Liver (tissue), 8 donors: ENCODE measurements at regions not wholly inside any gene's neighbourhood (a gene's known extent, or its start where the extent isn't known, plus 50 kb on each side); places are given as distances from the start of the nearest gene placed in this dataset.

Experiments
- DNase-seq: peaks from one replicate; pipeline ENCODE4 v3.0.0-alpha.2; 2017; ENCODE audit warnings: low spot score
- H3K27ac ChIP-seq, 2 donors: one replicate each; pipeline ENCODE4 v1.7.0; 2013; ENCODE audit warnings: inconsistent platforms in 2 of 2, low read length in 2 of 2, control low read depth in 1 of 2, low read depth in 1 of 2, mild to moderate bottlenecking in 1 of 2
- H3K27me3 ChIP-seq, 4 donors: one replicate each; pipeline versions ENCODE4 v1.6.1 to v1.7.0; 2013; ENCODE audit warnings: low read length in 3 of 4, inconsistent platforms in 1 of 4, mild to moderate bottlenecking in 1 of 4, moderate library complexity in 1 of 4; ENCODE audit not compliant: control insufficient read depth in 4 of 4, insufficient read depth in 4 of 4
- H3K36me3 ChIP-seq, 4 donors: one replicate each; pipeline versions ENCODE4 v1.6.1 to v1.7.0; 2013; ENCODE audit warnings: low read length in 3 of 4, mild to moderate bottlenecking in 3 of 4, low read depth in 1 of 4, moderate library complexity in 1 of 4; ENCODE audit not compliant: control insufficient read depth in 4 of 4, insufficient read depth in 3 of 4
- H3K4me1 ChIP-seq, 4 donors: one replicate each; pipeline versions ENCODE4 v1.6.1 to v1.7.0; 2013; ENCODE audit warnings: low read length in 3 of 4, mild to moderate bottlenecking in 3 of 4, moderate library complexity in 1 of 4; ENCODE audit not compliant: control insufficient read depth in 4 of 4, insufficient read depth in 4 of 4
- H3K4me3 ChIP-seq, 3 donors: one replicate each; pipeline versions ENCODE4 v1.6.1 to v1.7.0; 2013; ENCODE audit warnings: low read length in 3 of 3, control low read depth in 1 of 3, low read depth in 1 of 3, mild to moderate bottlenecking in 1 of 3
- H3K9ac ChIP-seq, 2 donors: one replicate each; pipeline ENCODE4 v1.7.0; 2013; ENCODE audit warnings: low read length in 2 of 2, mild to moderate bottlenecking in 2 of 2, moderate library complexity in 2 of 2, control low read depth in 1 of 2, low read depth in 1 of 2
- H3K9me3 ChIP-seq, 4 donors: one replicate each; pipeline versions ENCODE4 v1.6.1 to v1.7.0; 2013; ENCODE audit warnings: low read length in 3 of 4; ENCODE audit not compliant: control insufficient read depth in 4 of 4
- EGR1 ChIP-seq, 2 donors: IDR thresholded peaks; 2 replicates each; pipeline ENCODE4 v1.6.1; 2016 to 2018; ENCODE audit warnings: antibody characterized with exemption in 2 of 2, low read depth in 2 of 2
- FOXA1 ChIP-seq: IDR thresholded peaks from 2 replicates; pipeline ENCODE4 v1.6.1; 2016; ENCODE audit warnings: antibody characterized with exemption
- FOXA2 ChIP-seq: IDR thresholded peaks from 2 replicates; pipeline ENCODE4 v1.6.1; 2016; ENCODE audit warnings: antibody characterized with exemption
- GABPA ChIP-seq, 2 donors: IDR thresholded peaks in 1 of 2; conservative IDR thresholded peaks in 1 of 2; 2 replicates each; pipeline ENCODE4 v1.6.1; 2016; ENCODE audit warnings: antibody characterized with exemption in 2 of 2, mild to moderate bottlenecking in 1 of 2, moderate library complexity in 1 of 2
- HNF4A ChIP-seq, 2 donors: conservative IDR thresholded peaks; 2 replicates each; pipeline ENCODE4 v1.6.1; 2016; ENCODE audit warnings: antibody characterized with exemption in 2 of 2, mild to moderate bottlenecking in 2 of 2
- HNF4G ChIP-seq: IDR thresholded peaks from 2 replicates; pipeline ENCODE4 v1.6.1; 2016; ENCODE audit warnings: antibody characterized with exemption
- JUND ChIP-seq, 2 donors: IDR thresholded peaks; 2 replicates each; pipeline ENCODE4 v1.6.1; 2016; ENCODE audit warnings: antibody characterized with exemption in 2 of 2
- NR2F2 ChIP-seq: IDR thresholded peaks from 2 replicates; pipeline ENCODE4 v1.6.1; 2016; ENCODE audit warnings: antibody characterized with exemption
- RAD21 ChIP-seq, 2 donors: IDR thresholded peaks; 2 replicates each; pipeline ENCODE4 v1.6.1; 2016; ENCODE audit warnings: antibody characterized with exemption in 2 of 2, mild to moderate bottlenecking in 2 of 2
- RXRA ChIP-seq, 2 donors: IDR thresholded peaks; 2 replicates each; pipeline ENCODE4 v1.6.1; 2017 to 2018; ENCODE audit warnings: antibody characterized with exemption in 2 of 2, mild to moderate bottlenecking in 1 of 2
- SP1 ChIP-seq: IDR thresholded peaks from 2 replicates; pipeline ENCODE4 v1.6.1; 2018; ENCODE audit warnings: antibody characterized with exemption, mild to moderate bottlenecking
- TAF1 ChIP-seq: conservative IDR thresholded peaks from 2 replicates; pipeline ENCODE4 v1.6.1; 2016; ENCODE audit warnings: antibody characterized with exemption, mild to moderate bottlenecking
- YY1 ChIP-seq: IDR thresholded peaks from 2 replicates; pipeline ENCODE4 v1.6.1; 2016; ENCODE audit warnings: antibody characterized with exemption, mild to moderate bottlenecking
- WGBS: extraction: QIAGEN DNeasy Blood & Tissue Kit; methylation state at CpG from one replicate; pipeline ENCODE4 v1.1.7; 2013; 5-methylcytosine and 5-hydroxymethylcytosine counted together
- TF ChIP-seq, protein P1 (sequence below): IDR thresholded peaks from 2 replicates; pipeline ENCODE4 v1.6.1; 2016; ENCODE audit warnings: antibody characterized with exemption
- TF ChIP-seq, protein P2 (sequence below): IDR thresholded peaks from 2 replicates; pipeline ENCODE4 v1.6.1; 2016; ENCODE audit warnings: antibody characterized with exemption, mild to moderate bottlenecking
- TF ChIP-seq, protein P3 (sequence below): IDR thresholded peaks from 2 replicates; pipeline ENCODE4 v1.6.1; 2016; ENCODE audit warnings: antibody characterized with exemption
- TF ChIP-seq, protein P4 (sequence below): fragments of 150-350 bp; IDR thresholded peaks from 2 replicates; pipeline ENCODE4 v1.5.1; 2017; ENCODE audit warnings: improper control_type of control experiment, low read depth, low read length; ENCODE audit not compliant: missing input control
- TF ChIP-seq, protein P5 (sequence below): IDR thresholded peaks from 2 replicates; pipeline ENCODE4 v1.6.1; 2016; ENCODE audit warnings: antibody characterized with exemption
- donor health status: healthy.
- donor health status: healthy.
- donor health status: healthy.
- donor health status: healthy.
- donor health status: healthy.

DNA sequence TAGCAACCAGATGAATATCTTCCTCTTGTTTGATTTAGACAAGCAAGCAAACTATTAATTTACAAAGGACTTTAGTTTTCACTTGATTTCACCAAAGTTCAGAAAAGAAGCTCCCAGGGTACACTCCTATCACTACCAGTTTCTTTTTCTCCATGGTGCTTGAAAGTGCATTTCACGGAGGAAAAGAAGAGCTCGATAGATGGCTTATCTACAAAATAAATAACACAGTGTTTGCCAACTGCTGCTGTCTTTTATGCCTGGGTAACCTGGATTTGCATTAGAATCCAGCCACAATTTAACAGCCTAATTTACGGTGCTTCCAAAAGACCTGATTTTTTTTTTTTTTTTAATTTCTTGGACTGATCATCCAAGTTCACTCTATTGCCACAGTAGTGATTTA, 275.7 kb downstream of the GPR37 start:
- H3K36me3 ChIP-seq, result no peaks in the 10 kb centered on the region
- peaks cover 0 to 21% (median 15%) of the 10 kb centered on the region in 4 donors for H3K4me1 ChIP-seq
- WGBS, result 16% methylated on average over 3 of the region's 3 CpGs
- H3K27me3 ChIP-seq, result no peaks in the 10 kb centered on the region
- H3K27ac ChIP-seq, result peak overlapping the region; percentile 39 to 75
- TF ChIP-seq NR2F2 (no peak), GABPA (IDR thresholded peaks at IDR 0.05 in 1 of 2, conservative IDR thresholded peaks at IDR 0.05 in 1 of 2) (no peak), TAF1 (peak; percentile 84), RXRA (IDR thresholded peaks at IDR 0.05) (no peak), HNF4G (no peak), FOXA2 (peak; percentile 51), SP1 (peak; percentile 62), HNF4A (conservative IDR thresholded peaks at IDR 0.05) (peak; percentile 12 to 56), FOXA1 (no peak), RAD21 (IDR thresholded peaks at IDR 0.05) (peak; percentile 14 to 64), JUND (IDR thresholded peaks at IDR 0.05) (no peak), YY1 (no peak), EGR1 (IDR thresholded peaks at IDR 0.05; ENCODE audit: low read depth in 2 of 2) (no peak)
- TF ChIP-seq, protein P1, sequence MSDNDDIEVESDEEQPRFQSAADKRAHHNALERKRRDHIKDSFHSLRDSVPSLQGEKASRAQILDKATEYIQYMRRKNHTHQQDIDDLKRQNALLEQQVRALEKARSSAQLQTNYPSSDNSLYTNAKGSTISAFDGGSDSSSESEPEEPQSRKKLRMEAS, result no peak
- TF ChIP-seq, protein P2, sequence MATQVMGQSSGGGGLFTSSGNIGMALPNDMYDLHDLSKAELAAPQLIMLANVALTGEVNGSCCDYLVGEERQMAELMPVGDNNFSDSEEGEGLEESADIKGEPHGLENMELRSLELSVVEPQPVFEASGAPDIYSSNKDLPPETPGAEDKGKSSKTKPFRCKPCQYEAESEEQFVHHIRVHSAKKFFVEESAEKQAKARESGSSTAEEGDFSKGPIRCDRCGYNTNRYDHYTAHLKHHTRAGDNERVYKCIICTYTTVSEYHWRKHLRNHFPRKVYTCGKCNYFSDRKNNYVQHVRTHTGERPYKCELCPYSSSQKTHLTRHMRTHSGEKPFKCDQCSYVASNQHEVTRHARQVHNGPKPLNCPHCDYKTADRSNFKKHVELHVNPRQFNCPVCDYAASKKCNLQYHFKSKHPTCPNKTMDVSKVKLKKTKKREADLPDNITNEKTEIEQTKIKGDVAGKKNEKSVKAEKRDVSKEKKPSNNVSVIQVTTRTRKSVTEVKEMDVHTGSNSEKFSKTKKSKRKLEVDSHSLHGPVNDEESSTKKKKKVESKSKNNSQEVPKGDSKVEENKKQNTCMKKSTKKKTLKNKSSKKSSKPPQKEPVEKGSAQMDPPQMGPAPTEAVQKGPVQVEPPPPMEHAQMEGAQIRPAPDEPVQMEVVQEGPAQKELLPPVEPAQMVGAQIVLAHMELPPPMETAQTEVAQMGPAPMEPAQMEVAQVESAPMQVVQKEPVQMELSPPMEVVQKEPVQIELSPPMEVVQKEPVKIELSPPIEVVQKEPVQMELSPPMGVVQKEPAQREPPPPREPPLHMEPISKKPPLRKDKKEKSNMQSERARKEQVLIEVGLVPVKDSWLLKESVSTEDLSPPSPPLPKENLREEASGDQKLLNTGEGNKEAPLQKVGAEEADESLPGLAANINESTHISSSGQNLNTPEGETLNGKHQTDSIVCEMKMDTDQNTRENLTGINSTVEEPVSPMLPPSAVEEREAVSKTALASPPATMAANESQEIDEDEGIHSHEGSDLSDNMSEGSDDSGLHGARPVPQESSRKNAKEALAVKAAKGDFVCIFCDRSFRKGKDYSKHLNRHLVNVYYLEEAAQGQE, result no peak
- TF ChIP-seq, protein P3, sequence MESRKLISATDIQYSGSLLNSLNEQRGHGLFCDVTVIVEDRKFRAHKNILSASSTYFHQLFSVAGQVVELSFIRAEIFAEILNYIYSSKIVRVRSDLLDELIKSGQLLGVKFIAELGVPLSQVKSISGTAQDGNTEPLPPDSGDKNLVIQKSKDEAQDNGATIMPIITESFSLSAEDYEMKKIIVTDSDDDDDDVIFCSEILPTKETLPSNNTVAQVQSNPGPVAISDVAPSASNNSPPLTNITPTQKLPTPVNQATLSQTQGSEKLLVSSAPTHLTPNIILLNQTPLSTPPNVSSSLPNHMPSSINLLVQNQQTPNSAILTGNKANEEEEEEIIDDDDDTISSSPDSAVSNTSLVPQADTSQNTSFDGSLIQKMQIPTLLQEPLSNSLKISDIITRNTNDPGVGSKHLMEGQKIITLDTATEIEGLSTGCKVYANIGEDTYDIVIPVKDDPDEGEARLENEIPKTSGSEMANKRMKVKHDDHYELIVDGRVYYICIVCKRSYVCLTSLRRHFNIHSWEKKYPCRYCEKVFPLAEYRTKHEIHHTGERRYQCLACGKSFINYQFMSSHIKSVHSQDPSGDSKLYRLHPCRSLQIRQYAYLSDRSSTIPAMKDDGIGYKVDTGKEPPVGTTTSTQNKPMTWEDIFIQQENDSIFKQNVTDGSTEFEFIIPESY, result no peak
- TF ChIP-seq, protein P4, sequence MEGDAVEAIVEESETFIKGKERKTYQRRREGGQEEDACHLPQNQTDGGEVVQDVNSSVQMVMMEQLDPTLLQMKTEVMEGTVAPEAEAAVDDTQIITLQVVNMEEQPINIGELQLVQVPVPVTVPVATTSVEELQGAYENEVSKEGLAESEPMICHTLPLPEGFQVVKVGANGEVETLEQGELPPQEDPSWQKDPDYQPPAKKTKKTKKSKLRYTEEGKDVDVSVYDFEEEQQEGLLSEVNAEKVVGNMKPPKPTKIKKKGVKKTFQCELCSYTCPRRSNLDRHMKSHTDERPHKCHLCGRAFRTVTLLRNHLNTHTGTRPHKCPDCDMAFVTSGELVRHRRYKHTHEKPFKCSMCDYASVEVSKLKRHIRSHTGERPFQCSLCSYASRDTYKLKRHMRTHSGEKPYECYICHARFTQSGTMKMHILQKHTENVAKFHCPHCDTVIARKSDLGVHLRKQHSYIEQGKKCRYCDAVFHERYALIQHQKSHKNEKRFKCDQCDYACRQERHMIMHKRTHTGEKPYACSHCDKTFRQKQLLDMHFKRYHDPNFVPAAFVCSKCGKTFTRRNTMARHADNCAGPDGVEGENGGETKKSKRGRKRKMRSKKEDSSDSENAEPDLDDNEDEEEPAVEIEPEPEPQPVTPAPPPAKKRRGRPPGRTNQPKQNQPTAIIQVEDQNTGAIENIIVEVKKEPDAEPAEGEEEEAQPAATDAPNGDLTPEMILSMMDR, result no peak
- TF ChIP-seq, protein P5, sequence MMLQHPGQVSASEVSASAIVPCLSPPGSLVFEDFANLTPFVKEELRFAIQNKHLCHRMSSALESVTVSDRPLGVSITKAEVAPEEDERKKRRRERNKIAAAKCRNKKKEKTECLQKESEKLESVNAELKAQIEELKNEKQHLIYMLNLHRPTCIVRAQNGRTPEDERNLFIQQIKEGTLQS, result peak; percentile 34
- H3K4me3 ChIP-seq, result peak overlapping the region in 2 of 3 donors; percentile 40 to 61
- H3K9ac ChIP-seq, result peak overlapping the region in 1 of 2 donors; percentile 76
- no peak for DNase-seq
- H3K9me3 ChIP-seq, result no peaks in the 10 kb centered on the region
